Mucosa of rectum (tissue), 2 donors: ENCODE measurements at regions not wholly inside any gene's neighbourhood (a gene's known extent, or its start where the extent isn't known, plus 50 kb on each side); places are given as distances from the start of the nearest gene placed in this dataset.

Experiments
- H3K27ac ChIP-seq, 2 donors: one replicate each; pipeline ENCODE4 v1.7.0; 2013; ENCODE audit warnings: inconsistent platforms in 2 of 2, low read depth in 2 of 2, low read length in 2 of 2
- H3K27me3 ChIP-seq, 2 donors: one replicate each; pipeline ENCODE4 v1.7.0; 2013; ENCODE audit warnings: low read length in 2 of 2; ENCODE audit not compliant: control insufficient read depth in 2 of 2, insufficient read depth in 2 of 2
- H3K36me3 ChIP-seq, 2 donors: one replicate each; pipeline ENCODE4 v1.7.0; 2013; ENCODE audit warnings: low read length in 2 of 2; ENCODE audit not compliant: control insufficient read depth in 2 of 2, insufficient read depth in 2 of 2
- H3K4me1 ChIP-seq, 2 donors: one replicate each; pipeline ENCODE4 v1.7.0; 2013; ENCODE audit warnings: low read length in 2 of 2, mild to moderate bottlenecking in 1 of 2; ENCODE audit not compliant: control insufficient read depth in 2 of 2, insufficient read depth in 2 of 2
- H3K4me3 ChIP-seq, 2 donors: one replicate each; pipeline ENCODE4 v1.7.0; 2013; ENCODE audit warnings: low read length in 2 of 2
- H3K9ac ChIP-seq, 2 donors: one replicate each; pipeline ENCODE4 v1.7.0; 2013; ENCODE audit warnings: low read length in 2 of 2, low read depth in 1 of 2, mild to moderate bottlenecking in 1 of 2
- H3K9me3 ChIP-seq, 2 donors: one replicate each; pipeline ENCODE4 v1.7.0; 2013; ENCODE audit warnings: low read length in 2 of 2; ENCODE audit not compliant: control insufficient read depth in 2 of 2
- donor health status: healthy.
- donor health status: Normal muscosa, but diverticular disease.

DNA sequence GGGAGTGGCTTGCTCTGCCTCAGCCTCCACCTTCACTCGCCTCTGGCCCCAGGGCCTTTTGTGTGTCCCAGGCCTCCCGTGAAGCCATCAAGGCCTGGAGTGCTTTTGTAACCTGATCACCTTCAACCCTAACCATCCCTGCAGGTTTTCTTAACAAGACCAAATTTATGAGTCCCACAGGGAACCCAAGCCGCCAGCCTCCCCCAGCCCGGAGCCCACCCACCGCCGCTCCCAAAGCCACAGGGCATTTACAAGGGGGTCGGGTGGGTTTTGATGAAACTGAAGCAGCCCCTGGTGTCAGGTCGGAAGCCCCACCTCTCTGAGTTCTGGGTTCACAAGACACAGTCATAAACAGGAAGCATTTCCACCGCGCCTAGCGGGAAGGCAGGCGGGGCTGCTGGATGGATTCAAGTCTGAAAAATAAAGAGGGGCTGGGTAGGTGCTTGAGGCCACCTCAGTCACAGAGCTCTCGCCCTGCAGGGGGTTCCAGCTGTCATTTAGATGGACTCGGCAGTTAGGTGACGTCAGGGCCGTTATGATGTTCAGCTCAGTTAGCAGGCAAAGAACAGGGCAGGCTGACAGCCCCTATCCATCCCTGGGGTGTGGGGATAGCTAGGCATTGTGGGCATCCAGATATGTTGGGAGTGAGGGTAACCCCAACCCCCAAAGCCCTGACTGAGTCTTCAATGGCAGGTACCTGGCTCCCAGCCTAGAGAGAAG is 128.5 kb downstream of the BCOR start:
- peak overlapping the region in 1 of 2 donors; percentile 10 for H3K9ac ChIP-seq
- no peak overlapping the region for H3K4me3 ChIP-seq
- peaks cover 0 to 3% of the 10 kb centered on the region in 2 donors for H3K27me3 ChIP-seq
- H3K36me3 ChIP-seq = no peaks in the 10 kb centered on the region
- peaks cover 0 to 2% of the 10 kb centered on the region in 2 donors for H3K9me3 ChIP-seq
- H3K27ac ChIP-seq = peak overlapping the region in 1 of 2 donors; percentile 1
- peaks cover 0 to 3% of the 10 kb centered on the region in 2 donors for H3K4me1 ChIP-seq

- peaks cover 0 to 2% of the 10 kb centered on the region in 2 donors for H3K9me3 ChIP-seq
- no peak overlapping the region for H3K4me3 ChIP-seq
- no peak overlapping the region for H3K27ac ChIP-seq
- H3K36me3 ChIP-seq = no peaks in the 10 kb centered on the region
- H3K4me1 ChIP-seq = peaks cover 0 to 3% of the 10 kb centered on the region in 2 donors
- H3K27me3 ChIP-seq = peaks cover 0 to 3% of the 10 kb centered on the region in 2 donors
- H3K9ac ChIP-seq = no peak overlapping the region
Observed at GRCh38 chrX:39969819-39970504, 127.8 kb downstream of the BCOR start.

GRCh38 chrX:39971760-39972159 is 126.0 kb downstream of the BCOR start:
- H3K4me3 ChIP-seq = no peak overlapping the region

GRCh38 chrX:39972340-39972739 is 125.4 kb downstream of the BCOR start:
- H3K9ac ChIP-seq = no peak overlapping the region
- no peak overlapping the region for H3K4me3 ChIP-seq
- H3K4me1 ChIP-seq = peaks cover 0 to 3% of the 10 kb centered on the region in 2 donors
- peaks cover 0 to 3% of the 10 kb centered on the region in 2 donors for H3K27me3 ChIP-seq
- no peaks in the 10 kb centered on the region for H3K36me3 ChIP-seq
- H3K9me3 ChIP-seq = no peaks in the 10 kb centered on the region
- H3K27ac ChIP-seq = no peak overlapping the region

More at GRCh38 chrX:39971760-39972159, 126.0 kb downstream of the BCOR start:
- Histone ChIP-seq H3K9ac (no peak overlapping the region), H3K27me3 (peaks cover 0 to 3% of the 10 kb centered on the region in 2 donors), H3K4me1 (peaks cover 0 to 3% of the 10 kb centered on the region in 2 donors), H3K27ac (no peak overlapping the region), H3K9me3 (no peaks in the 10 kb centered on the region), H3K36me3 (no peaks in the 10 kb centered on the region)

DNA sequence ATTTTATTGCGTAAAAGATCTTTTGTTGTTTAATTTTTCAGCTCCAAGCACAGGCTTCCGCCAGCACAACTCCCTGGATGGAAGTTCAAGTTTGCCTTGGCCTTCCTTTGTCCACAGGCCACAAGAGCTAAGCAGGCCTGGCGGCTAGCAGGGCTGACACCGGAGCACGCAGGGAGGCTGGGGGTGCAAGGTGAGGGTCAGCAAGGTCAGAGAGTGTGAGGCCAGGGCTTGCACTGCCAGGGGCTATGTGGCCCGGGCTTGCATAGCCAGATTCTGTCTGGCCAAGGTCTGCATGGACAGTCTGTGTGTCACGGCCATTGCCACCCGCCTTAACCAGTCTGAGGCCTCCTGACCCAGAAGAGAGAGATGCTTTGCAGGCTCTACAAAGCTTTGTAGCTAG is 123.9 kb downstream of the BCOR start:
- no peak overlapping the region for H3K27ac ChIP-seq
- no peaks in the 10 kb centered on the region for H3K9me3 ChIP-seq
- no peak overlapping the region for H3K4me3 ChIP-seq
- H3K27me3 ChIP-seq = peaks cover 0 to 3% of the 10 kb centered on the region in 2 donors
- no peaks in the 10 kb centered on the region for H3K36me3 ChIP-seq
- peaks cover 0 to 3% of the 10 kb centered on the region in 2 donors for H3K4me1 ChIP-seq
- no peak overlapping the region for H3K9ac ChIP-seq

DNA sequence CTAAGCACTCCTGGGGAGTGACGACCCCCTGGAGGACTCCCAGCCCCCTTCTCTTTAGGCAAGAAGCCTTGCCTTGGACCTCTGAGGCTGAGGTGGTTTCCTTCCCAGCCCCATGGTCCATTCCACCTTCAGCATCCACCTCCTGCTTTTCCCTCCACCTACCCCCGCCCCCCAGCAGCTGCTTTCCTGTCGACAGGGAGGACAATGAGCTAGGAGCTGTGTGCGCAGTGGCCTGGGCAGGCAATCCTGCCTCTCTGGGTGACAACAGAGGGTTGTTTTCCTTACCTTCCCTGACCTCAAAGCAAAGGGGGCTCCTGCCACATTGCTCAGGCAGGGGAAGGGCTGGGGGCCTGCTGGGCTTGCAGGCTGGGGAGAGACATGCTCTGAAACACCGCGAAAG is 123.5 kb downstream of the BCOR start:
- Histone ChIP-seq H3K4me1 (peaks cover 0 to 3% of the 10 kb centered on the region in 2 donors), H3K27me3 (peaks cover 0 to 3% of the 10 kb centered on the region in 2 donors), H3K36me3 (no peaks in the 10 kb centered on the region), H3K4me3 (no peak overlapping the region), H3K27ac (no peak overlapping the region), H3K9me3 (no peaks in the 10 kb centered on the region), H3K9ac (no peak overlapping the region)

- no peaks in the 10 kb centered on the region for H3K9me3 ChIP-seq
- H3K36me3 ChIP-seq = no peaks in the 10 kb centered on the region
- H3K27ac ChIP-seq = peak overlapping the region; percentile 44 to 46
- H3K9ac ChIP-seq = no peak overlapping the region
- H3K4me3 ChIP-seq = no peak overlapping the region
- H3K27me3 ChIP-seq = no peaks in the 10 kb centered on the region
- H3K4me1 ChIP-seq = no peaks in the 10 kb centered on the region
Observed at GRCh38 chrX:39975101-39975925, 122.4 kb downstream of the BCOR start.

DNA sequence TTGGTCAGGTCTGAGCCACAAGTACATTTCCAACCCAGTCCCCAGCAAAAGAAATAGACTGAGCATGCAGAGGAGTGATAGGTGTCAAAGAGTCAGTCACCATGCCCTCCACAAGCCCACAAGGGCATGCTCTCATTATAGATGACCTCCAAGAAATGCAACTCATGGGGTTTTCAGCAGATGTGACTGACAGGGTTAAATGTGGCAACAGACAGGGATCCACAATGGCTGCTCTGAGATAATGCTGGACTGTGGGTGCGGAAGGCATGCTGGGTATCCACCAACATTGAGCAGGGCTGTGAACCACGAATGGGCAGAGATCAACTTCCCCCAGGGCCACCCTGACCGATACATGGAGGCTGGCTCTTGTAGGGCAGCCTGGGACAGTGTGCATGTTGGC is 115.8 kb downstream of the BCOR start:
- Histone ChIP-seq H3K27ac (no peak overlapping the region), H3K4me1 (peaks cover 2 to 7% of the 10 kb centered on the region in 2 donors), H3K36me3 (no peaks in the 10 kb centered on the region), H3K9me3 (no peaks in the 10 kb centered on the region), H3K4me3 (no peak overlapping the region), H3K9ac (no peak overlapping the region), H3K27me3 (peaks cover 0 to 5% of the 10 kb centered on the region in 2 donors)

GRCh38 chrX:39982948-39983347 is 114.8 kb downstream of the BCOR start:
- no peak overlapping the region for H3K4me3 ChIP-seq
- H3K9ac ChIP-seq = no peak overlapping the region
- no peaks in the 10 kb centered on the region for H3K36me3 ChIP-seq
- peaks cover 0 to 5% of the 10 kb centered on the region in 2 donors for H3K27me3 ChIP-seq
- H3K9me3 ChIP-seq = no peaks in the 10 kb centered on the region
- peaks cover 2 to 7% of the 10 kb centered on the region in 2 donors for H3K4me1 ChIP-seq
- H3K27ac ChIP-seq = no peak overlapping the region

GRCh38 chrX:39983715-39984114 is 114.0 kb downstream of the BCOR start:
- Histone ChIP-seq H3K27ac (no peak overlapping the region), H3K9ac (no peak overlapping the region), H3K4me3 (no peak overlapping the region), H3K36me3 (no peaks in the 10 kb centered on the region), H3K27me3 (peaks cover 0 to 5% of the 10 kb centered on the region in 2 donors), H3K9me3 (no peaks in the 10 kb centered on the region), H3K4me1 (peaks cover 2 to 7% of the 10 kb centered on the region in 2 donors)
